H1 (cell line): ENCODE measurements at regions not wholly inside any gene's neighbourhood (a gene's known extent, or its start where the extent isn't known, plus 50 kb on each side); places are given as distances from the start of the nearest gene placed in this dataset.

ENCODE experiments used
- CTCF ChIA-PET: fragments of 300-600 bp; sonication (Branson Sonifier 250); formaldehyde crosslinking; loops from one replicate; lab custom pipeline; 2021; ENCODE audit not compliant: partially characterized antibody; lab: Charles Lee
- POLR2A ChIA-PET: fragments of 300-600 bp; sonication (Branson Sonifier 250); formaldehyde crosslinking; loops from one replicate; lab custom pipeline; 2021; ENCODE audit warnings: inconsistent platforms; ENCODE audit not compliant: partially characterized antibody; lab: Charles Lee
- DNase-seq, 2 experiments: peaks; one replicate each; pipeline versions ENCODE4 v3.0.0 to v3.0.0-alpha.2; 2010 to 2022; ENCODE audit warnings: low spot score in 2 of 2, low read depth in 1 of 2, mixed read lengths in 1 of 2
- FAIRE-seq: peaks from 2 replicates; lab custom pipeline; 2011; peaks lifted over from hg19 to GRCh38; lab: Jason Lieb, UNC
- H2AFZ ChIP-seq: 2 replicates; pipeline ENCODE4 v1.8.1; 2012; ENCODE audit warnings: low read length, inconsistent platforms
- H2AK5ac ChIP-seq: 2 replicates; pipeline ENCODE4 v1.6.1; 2013; ENCODE audit warnings: low read depth, low read length
- H2BK120ac ChIP-seq: replicated peaks from 2 replicates; pipeline ENCODE3; 2013; ENCODE audit warnings: low read depth, low read length, inconsistent platforms
- H2BK12ac ChIP-seq: 2 replicates; pipeline ENCODE4 v1.6.1; 2013; ENCODE audit warnings: low read depth, low read length
- H2BK15ac ChIP-seq: 2 replicates; pipeline ENCODE4 v1.6.1; 2013; ENCODE audit warnings: low read length
- H2BK20ac ChIP-seq: 2 replicates; pipeline ENCODE4 v1.6.1; 2013; ENCODE audit warnings: low read length
- H2BK5ac ChIP-seq: 2 replicates; pipeline ENCODE4 v1.6.1; 2013; ENCODE audit warnings: low read depth, low read length
- H3K14ac ChIP-seq: 2 replicates; pipeline ENCODE4 v1.6.1; 2013; ENCODE audit warnings: inconsistent platforms; ENCODE audit not compliant: insufficient read length
- H3K18ac ChIP-seq: 2 replicates; pipeline ENCODE4 v1.6.1; 2013; ENCODE audit warnings: low read length; ENCODE audit errors: extremely low read depth
- H3K23ac ChIP-seq: 2 replicates; pipeline ENCODE4 v1.6.1; 2013; ENCODE audit warnings: inconsistent platforms; ENCODE audit not compliant: insufficient read length
- H3K23me2 ChIP-seq: 2 replicates; pipeline ENCODE4 v1.6.1; 2013; ENCODE audit warnings: low read depth, low read length
- H3K27ac ChIP-seq: 2 replicates; pipeline ENCODE4 v1.6.1; 2011; ENCODE audit warnings: low read depth, low read length, inconsistent platforms
- H3K27me3 ChIP-seq, 4 experiments: replicated peaks in 1 of 4; 1 replicate in 1 of 4; 2 replicates in 3 of 4; pipeline versions ENCODE4 v1.6.1 to v1.8.1; 2011 to 2013; ENCODE audit warnings: low read length in 3 of 4, mild to moderate bottlenecking in 3 of 4, inconsistent platforms in 2 of 4, mixed read lengths in 2 of 4, moderate library complexity in 1 of 4; ENCODE audit not compliant: control insufficient read depth in 3 of 4, insufficient read depth in 3 of 4; ENCODE audit errors: extremely low read depth in 1 of 4
- H3K36me3 ChIP-seq, 4 experiments: 2 replicates each; pipeline versions ENCODE4 v1.6.1 to v1.8.1; 2011 to 2013; ENCODE audit warnings: mild to moderate bottlenecking in 4 of 4, low read length in 3 of 4, moderate library complexity in 2 of 4, control low read depth in 1 of 4, inconsistent platforms in 1 of 4; ENCODE audit not compliant: insufficient read depth in 4 of 4, control insufficient read depth in 2 of 4
- H3K4ac ChIP-seq: replicated peaks from 2 replicates; pipeline ENCODE3; 2013; ENCODE audit warnings: low read length, low read depth, mixed read lengths, inconsistent platforms; ENCODE audit not compliant: insufficient read length
- H3K4me1 ChIP-seq, 4 experiments: replicated peaks in 1 of 4; 1 replicate in 1 of 4; 2 replicates in 3 of 4; pipeline versions ENCODE4 v1.6.1 to v1.8.1; 2011 to 2013; ENCODE audit warnings: low read length in 3 of 4, inconsistent platforms in 2 of 4, mixed read lengths in 1 of 4; ENCODE audit not compliant: insufficient read depth in 4 of 4, control insufficient read depth in 3 of 4
- H3K4me2 ChIP-seq, 2 experiments: 2 replicates each; pipeline versions ENCODE4 v1.6.1 to v1.8.1; 2011 to 2013; ENCODE audit warnings: low read depth in 2 of 2, low read length in 2 of 2, control low read depth in 1 of 2, inconsistent platforms in 1 of 2, mild to moderate bottlenecking in 1 of 2; ENCODE audit not compliant: insufficient read depth in 1 of 2
- H3K4me3 ChIP-seq, 4 experiments: fragments of 200-600, 300-600 bp in 1 of 4; sonication (generic), shearing (Covaris generic), sonication (Bioruptor Twin) in 1 of 4; 2 replicates each; pipeline versions ENCODE4 v1.5.1 to v1.8.1; 2011 to 2016; ENCODE audit warnings: low read length in 4 of 4, low read depth in 3 of 4, control low read depth in 2 of 4, inconsistent platforms in 2 of 4, mild to moderate bottlenecking in 2 of 4, mixed read lengths in 1 of 4, moderate library complexity in 1 of 4; ENCODE audit not compliant: insufficient read depth in 2 of 4; ENCODE audit errors: extremely low read depth in 1 of 4
- H3K56ac ChIP-seq: replicated peaks from 2 replicates; pipeline ENCODE3; 2013; ENCODE audit warnings: low read depth, mild to moderate bottlenecking, mixed read lengths, low read length, inconsistent platforms; ENCODE audit not compliant: insufficient read length
- H3K79me1 ChIP-seq: 2 replicates; pipeline ENCODE4 v1.6.1; 2013; ENCODE audit warnings: low read depth, low read length, control low read depth
- H3K79me2 ChIP-seq, 2 experiments: 2 replicates each; pipeline versions ENCODE4 v1.6.1 to v1.8.1; 2012 to 2013; ENCODE audit warnings: low read length in 2 of 2, mild to moderate bottlenecking in 2 of 2, inconsistent platforms in 1 of 2; ENCODE audit not compliant: insufficient read depth in 2 of 2, control insufficient read depth in 1 of 2
- H3K9ac ChIP-seq, 4 experiments: replicated peaks in 1 of 4; 1 replicate in 1 of 4; 2 replicates in 3 of 4; pipeline versions ENCODE4 v1.6.1 to v1.8.1; 2011 to 2013; ENCODE audit warnings: low read depth in 3 of 4, low read length in 3 of 4, control low read depth in 2 of 4, mild to moderate bottlenecking in 2 of 4, moderate library complexity in 2 of 4, inconsistent platforms in 1 of 4; ENCODE audit errors: extremely low read depth in 1 of 4
- H3K9me3 ChIP-seq, 2 experiments: 2 replicates each; pipeline versions ENCODE4 v1.6.1 to v1.8.1; 2012 to 2013; ENCODE audit warnings: mild to moderate bottlenecking in 2 of 2, moderate library complexity in 2 of 2, control low read depth in 1 of 2, inconsistent platforms in 1 of 2, low read depth in 1 of 2, low read length in 1 of 2, mixed read lengths in 1 of 2; ENCODE audit not compliant: insufficient read depth in 2 of 2
- H4K20me1 ChIP-seq, 2 experiments: replicated peaks in 1 of 2; 2 replicates each; pipeline versions ENCODE3 to v1.8.1; 2011 to 2013; ENCODE audit warnings: inconsistent platforms in 2 of 2, low read length in 2 of 2, mild to moderate bottlenecking in 1 of 2; ENCODE audit not compliant: insufficient read depth in 2 of 2, control insufficient read depth in 1 of 2
- H4K5ac ChIP-seq: 2 replicates; pipeline ENCODE4 v1.6.1; 2013; ENCODE audit warnings: low read length, low read depth, mixed read lengths, inconsistent platforms; ENCODE audit not compliant: insufficient read length
- H4K8ac ChIP-seq: 2 replicates; pipeline ENCODE4 v1.8.0; 2013; ENCODE audit warnings: mild to moderate bottlenecking, moderate library complexity, low read length, inconsistent platforms; ENCODE audit not compliant: insufficient read depth; ENCODE audit errors: extremely low read depth
- H4K91ac ChIP-seq: replicated peaks from 2 replicates; pipeline ENCODE3; 2013; ENCODE audit warnings: low read length, mixed read lengths, inconsistent platforms; ENCODE audit not compliant: insufficient read length
- BCL11A ChIP-seq, 2 experiments: IDR thresholded peaks; one replicate each; pipeline ENCODE4 v1.6.1; 2011; ENCODE audit warnings: low read depth in 2 of 2, low read length in 2 of 2, mild to moderate bottlenecking in 2 of 2
- GTF2F1 ChIP-seq: IDR thresholded peaks from 2 replicates; pipeline ENCODE4 v1.6.1; 2012; ENCODE audit warnings: low read depth, low read length, improper control_type of control experiment, borderline replicate concordance
- HDAC2 ChIP-seq, 2 experiments: fragments of 300-600 bp in 1 of 2; sonication (generic) in 1 of 2; IDR thresholded peaks; 2 replicates each; pipeline ENCODE4 v1.6.1; 2011 to 2012; ENCODE audit warnings: low read depth in 2 of 2, low read length in 2 of 2, mild to moderate bottlenecking in 2 of 2, moderate library complexity in 2 of 2, borderline replicate concordance in 1 of 2, inconsistent platforms in 1 of 2
- NANOG ChIP-seq: IDR thresholded peaks from 2 replicates; pipeline ENCODE4 v1.6.1; 2011; ENCODE audit warnings: low read length, low read depth, mild to moderate bottlenecking, inconsistent platforms; ENCODE audit not compliant: insufficient read depth, poor library complexity, severe bottlenecking
- RBBP5 ChIP-seq: IDR thresholded peaks from 2 replicates; pipeline ENCODE4 v1.7.1; 2012; ENCODE audit warnings: low read depth, mild to moderate bottlenecking, inconsistent platforms, low read length, moderate library complexity, borderline replicate concordance
- RXRA ChIP-seq: IDR thresholded peaks from 2 replicates; pipeline ENCODE4 v1.6.1; 2011; ENCODE audit warnings: low read depth, mild to moderate bottlenecking, low read length, moderate library complexity; ENCODE audit not compliant: insufficient read depth
- SUZ12 ChIP-seq: fragments of 200-600 bp; sonication (generic); IDR thresholded peaks from 2 replicates; pipeline ENCODE4 v1.6.1; 2012; ENCODE audit warnings: mild to moderate bottlenecking, inconsistent platforms, low read length, moderate library complexity, mixed read lengths
- TAF7 ChIP-seq: optimal IDR thresholded peaks from 2 replicates; pipeline ENCODE3; 2011; ENCODE audit warnings: low read depth, mild to moderate bottlenecking, inconsistent platforms, low read length, moderate library complexity, borderline replicate concordance
- TEAD4 ChIP-seq: IDR thresholded peaks from 2 replicates; pipeline ENCODE4 v1.6.1; 2012; ENCODE audit warnings: low read depth, low read length, inconsistent platforms, mixed read lengths
- WGBS, 2 experiments: shearing (Covaris generic) in 1 of 2; methylation state at CpG; one replicate each; pipeline versions ENCODE4 v1.1.6 to v1.1.7; 2013 to 2015; ENCODE audit warnings: low lambda C conversion rate in 2 of 2, mixed read lengths in 2 of 2, inconsistent platforms in 1 of 2, low coverage in 1 of 2, missing lambda C conversion rate in 1 of 2; ENCODE audit not compliant: insufficient replicate concordance in 2 of 2, insufficient coverage in 1 of 2, insufficient read length in 1 of 2; ENCODE audit errors: extremely low coverage in 1 of 2, missing lambda C conversion rate in 1 of 2; 5-methylcytosine and 5-hydroxymethylcytosine counted together

- H3K14ac ChIP-seq, result no peak overlapping the region
- no peak overlapping the region for H3K23ac ChIP-seq
- no peak overlapping the region for H4K8ac ChIP-seq
- no peak overlapping the region for H3K56ac ChIP-seq
- H3K36me3 ChIP-seq, result no peaks in the 10 kb centered on the region
- no peaks in the 10 kb centered on the region for H4K20me1 ChIP-seq
- H2AK5ac ChIP-seq, result no peak overlapping the region
- H3K23me2 ChIP-seq, result no peaks in the 10 kb centered on the region
- no peak overlapping the region for H2AFZ ChIP-seq
- H3K79me1 ChIP-seq, result no peaks in the 10 kb centered on the region
- no peak overlapping the region for H2BK5ac ChIP-seq
- TF ChIP-seq RXRA (no peak), NANOG (no peak), BCL11A (IDR thresholded peaks at IDR 0.05; ENCODE audit: low read depth in 2 of 2, low read length in 2 of 2) (no peak), SUZ12 (no peak), TAF7 (no peak), RBBP5 (no peak), HDAC2 (IDR thresholded peaks at IDR 0.05; ENCODE audit: borderline replicate concordance in 1 of 2, low read depth in 2 of 2, low read length in 2 of 2) (no peak), TEAD4 (no peak), GTF2F1 (no peak)
- no peak overlapping the region for H4K5ac ChIP-seq
- no peak overlapping the region for H3K27ac ChIP-seq
- no peaks in the 10 kb centered on the region for H3K9me3 ChIP-seq
- H3K4me2 ChIP-seq, result no peak overlapping the region
- H2BK120ac ChIP-seq, result no peak overlapping the region
- no peak overlapping the region for H4K91ac ChIP-seq
- no peak overlapping the region for H3K9ac ChIP-seq
- POLR2A ChIA-PET, result no interaction called here
- no peak overlapping the region for H2BK20ac ChIP-seq
- no peak for DNase-seq
- peaks cover 2 to 13% (median 11%) of the 10 kb centered on the region in 4 experiments for H3K4me1 ChIP-seq
- H3K79me2 ChIP-seq, result no peaks in the 10 kb centered on the region
- no peak overlapping the region for H3K18ac ChIP-seq
- no peaks in the 10 kb centered on the region for H3K27me3 ChIP-seq
- H2BK12ac ChIP-seq, result no peak overlapping the region
- FAIRE-seq, result no peak
- CTCF ChIA-PET, result interaction anchor here (1.1 to 1.4 kb wide), 3 partner anchors 10 to 244 kb away, joined by 3 read pairs; no protein-coding TSS in a partner anchor
- no peak overlapping the region for H3K4ac ChIP-seq
- WGBS, 2 experiments, result 85% methylated on average over 3 of the region's 3 CpGs; no CpG with 5 or more reads in 1 of the 2 experiments
- H2BK15ac ChIP-seq, result no peak overlapping the region
- H3K4me3 ChIP-seq, result no peak overlapping the region
Observed at GRCh38 chr15:62779899-62780298, 262.6 kb upstream of the TPM1 start.
